Testis (tissue), 2 donors: ENCODE measurements at regions not wholly inside any gene's neighbourhood (a gene's known extent, or its start where the extent isn't known, plus 50 kb on each side); places are given as distances from the start of the nearest gene placed in this dataset.
A peak's percentile ranks its signal among the peaks of the same experiment; 100 is the strongest.

Experiments used
- POLR2A ChIP-seq: fragments of 450-650 bp; IDR thresholded peaks from one replicate; pipeline ENCODE4 v1.6.1; 2017; ENCODE audit warnings: antibody characterized with exemption, mild to moderate bottlenecking, moderate library complexity
- TF ChIP-seq, protein P1 (sequence below), 3 experiments: fragments of 450-650 bp in 2 of 3; fragments of 200-600 bp in 1 of 3; sonication (generic) in 1 of 3; IDR thresholded peaks; one replicate each; pipeline ENCODE4 v1.5.1; 2016 to 2019; ENCODE audit warnings: antibody characterized with exemption in 3 of 3, mild to moderate bottlenecking in 2 of 3, moderate library complexity in 1 of 3

DNA sequence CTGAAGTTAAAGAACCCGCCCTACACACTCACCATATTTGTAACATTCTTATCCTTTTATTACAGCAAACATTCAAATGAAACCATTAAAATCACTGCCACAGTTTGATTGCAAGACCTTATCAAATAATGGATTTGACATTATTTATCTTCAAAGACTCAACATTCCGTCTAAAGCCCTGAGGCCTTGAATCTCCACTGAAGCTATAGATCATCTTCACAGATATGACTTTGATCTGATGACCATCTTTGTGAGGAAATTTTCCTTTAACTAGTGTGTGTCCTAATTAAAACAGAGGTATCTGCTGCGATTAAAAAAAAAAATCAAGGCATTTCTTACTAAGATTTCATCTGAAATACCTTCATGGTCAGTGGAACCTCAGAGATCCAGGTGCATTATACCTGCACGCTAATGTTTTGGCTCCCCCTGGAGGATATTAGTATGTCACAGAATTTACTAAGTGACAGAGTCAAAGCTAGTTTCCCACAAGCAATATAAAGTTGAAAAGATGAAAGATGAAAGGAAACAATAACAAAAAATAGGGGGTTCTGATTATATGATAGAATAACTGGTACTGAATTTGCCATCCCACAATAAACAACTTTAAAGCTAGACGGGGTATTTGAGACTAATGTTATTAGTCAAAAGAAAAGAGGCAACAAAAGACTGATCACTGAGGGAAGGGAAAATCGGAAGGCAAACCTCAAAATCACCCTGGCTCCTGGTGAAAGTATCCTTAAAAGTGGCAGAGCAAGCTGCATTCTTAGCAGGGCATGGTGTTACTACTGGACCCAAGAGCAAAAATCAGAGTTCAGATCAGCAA is 923.4 kb downstream of the NCAM2 start:
- TF ChIP-seq POLR2A: no peak
- TF ChIP-seq, protein P1, sequence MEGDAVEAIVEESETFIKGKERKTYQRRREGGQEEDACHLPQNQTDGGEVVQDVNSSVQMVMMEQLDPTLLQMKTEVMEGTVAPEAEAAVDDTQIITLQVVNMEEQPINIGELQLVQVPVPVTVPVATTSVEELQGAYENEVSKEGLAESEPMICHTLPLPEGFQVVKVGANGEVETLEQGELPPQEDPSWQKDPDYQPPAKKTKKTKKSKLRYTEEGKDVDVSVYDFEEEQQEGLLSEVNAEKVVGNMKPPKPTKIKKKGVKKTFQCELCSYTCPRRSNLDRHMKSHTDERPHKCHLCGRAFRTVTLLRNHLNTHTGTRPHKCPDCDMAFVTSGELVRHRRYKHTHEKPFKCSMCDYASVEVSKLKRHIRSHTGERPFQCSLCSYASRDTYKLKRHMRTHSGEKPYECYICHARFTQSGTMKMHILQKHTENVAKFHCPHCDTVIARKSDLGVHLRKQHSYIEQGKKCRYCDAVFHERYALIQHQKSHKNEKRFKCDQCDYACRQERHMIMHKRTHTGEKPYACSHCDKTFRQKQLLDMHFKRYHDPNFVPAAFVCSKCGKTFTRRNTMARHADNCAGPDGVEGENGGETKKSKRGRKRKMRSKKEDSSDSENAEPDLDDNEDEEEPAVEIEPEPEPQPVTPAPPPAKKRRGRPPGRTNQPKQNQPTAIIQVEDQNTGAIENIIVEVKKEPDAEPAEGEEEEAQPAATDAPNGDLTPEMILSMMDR (IDR thresholded peaks at IDR 0.05): peak in 2 of 3 experiments; percentile 36 to 45
